ENCODE measurements at regions not wholly inside any gene's neighbourhood (a gene's known extent, or its start where the extent isn't known, plus 50 kb on each side); places are given as distances from the start of the nearest gene placed in this dataset.
A peak's percentile ranks its signal among the peaks of the same experiment; 100 is the strongest.

GRCh38 chr10:128571745-128572144 lies 445.5 kb upstream of the MKI67 start:
- Histone ChIP-seq H3K36me3 (ENCODE audit: insufficient read depth, low read length) (no peaks in the 10 kb centered on the region), H3K4me1 (ENCODE audit: insufficient read depth, low read length) (peaks cover 17% of the 10 kb centered on the region), H3K9me3 (ENCODE audit: insufficient read depth, low read depth, low read length) (no peaks in the 10 kb centered on the region), H3K27me3 (ENCODE audit: insufficient read depth, low read length) (no peaks in the 10 kb centered on the region), H3K4me3 (ENCODE audit: low read length) (no peak overlapping the region), H3K27ac (ENCODE audit: low read depth, low read length) (no peak overlapping the region), H3K9ac (ENCODE audit: low read depth, low read length) (no peak overlapping the region)
- WGBS = 57% methylated on average over 3 of the region's 3 CpGs

- H3K9ac ChIP-seq (ENCODE audit: low read depth, low read length) = no peak overlapping the region
- WGBS = 86% methylated on average over 7 of the region's 7 CpGs
- no peaks in the 10 kb centered on the region for H3K27me3 ChIP-seq (ENCODE audit: insufficient read depth, low read length)
- no peaks in the 10 kb centered on the region for H3K9me3 ChIP-seq (ENCODE audit: insufficient read depth, low read depth, low read length)
- H3K27ac ChIP-seq (ENCODE audit: low read depth, low read length) = no peak overlapping the region
- H3K4me1 ChIP-seq (ENCODE audit: insufficient read depth, low read length) = peaks cover 24% of the 10 kb centered on the region
- no peaks in the 10 kb centered on the region for H3K36me3 ChIP-seq (ENCODE audit: insufficient read depth, low read length)
- no peak overlapping the region for H3K4me3 ChIP-seq (ENCODE audit: low read length)
Measured at GRCh38 chr10:128572696-128573095, 446.5 kb upstream of the MKI67 start.

- Histone ChIP-seq H3K9me3 (ENCODE audit: insufficient read depth, low read depth, low read length) (no peaks in the 10 kb centered on the region), H3K27ac (ENCODE audit: low read depth, low read length) (no peak overlapping the region), H3K4me1 (ENCODE audit: insufficient read depth, low read length) (peaks cover 24% of the 10 kb centered on the region), H3K36me3 (ENCODE audit: insufficient read depth, low read length) (no peaks in the 10 kb centered on the region), H3K4me3 (ENCODE audit: low read length) (no peak overlapping the region), H3K27me3 (ENCODE audit: insufficient read depth, low read length) (no peaks in the 10 kb centered on the region), H3K9ac (ENCODE audit: low read depth, low read length) (no peak overlapping the region)
- WGBS = 90% methylated on average over 15 of the region's 15 CpGs
Measured at GRCh38 chr10:128573281-128573845, 447.1 kb upstream of the MKI67 start.

GRCh38 chr10:128573986-128574385 lies 447.8 kb upstream of the MKI67 start:
- Histone ChIP-seq H3K36me3 (ENCODE audit: insufficient read depth, low read length) (no peaks in the 10 kb centered on the region), H3K4me3 (ENCODE audit: low read length) (no peak overlapping the region), H3K9me3 (ENCODE audit: insufficient read depth, low read depth, low read length) (no peaks in the 10 kb centered on the region), H3K27ac (ENCODE audit: low read depth, low read length) (no peak overlapping the region), H3K4me1 (ENCODE audit: insufficient read depth, low read length) (peaks cover 29% of the 10 kb centered on the region), H3K27me3 (ENCODE audit: insufficient read depth, low read length) (no peaks in the 10 kb centered on the region), H3K9ac (ENCODE audit: low read depth, low read length) (no peak overlapping the region)
- 90% methylated on average over 6 of the region's 9 CpGs for WGBS

- WGBS = 92% methylated on average over 14 of the region's 16 CpGs
- Histone ChIP-seq H3K4me3 (ENCODE audit: low read length) (no peak overlapping the region), H3K36me3 (ENCODE audit: insufficient read depth, low read length) (no peaks in the 10 kb centered on the region), H3K27me3 (ENCODE audit: insufficient read depth, low read length) (no peaks in the 10 kb centered on the region), H3K9me3 (ENCODE audit: insufficient read depth, low read depth, low read length) (no peaks in the 10 kb centered on the region), H3K27ac (ENCODE audit: low read depth, low read length) (no peak overlapping the region), H3K9ac (ENCODE audit: low read depth, low read length) (no peak overlapping the region), H3K4me1 (ENCODE audit: insufficient read depth, low read length) (peaks cover 36% of the 10 kb centered on the region)
Measured at GRCh38 chr10:128574581-128575210, 448.5 kb upstream of the MKI67 start.

- Histone ChIP-seq H3K27ac (ENCODE audit: low read depth, low read length) (no peak overlapping the region), H3K27me3 (ENCODE audit: insufficient read depth, low read length) (no peaks in the 10 kb centered on the region), H3K9me3 (ENCODE audit: insufficient read depth, low read depth, low read length) (no peaks in the 10 kb centered on the region), H3K4me3 (ENCODE audit: low read length) (no peak overlapping the region), H3K9ac (ENCODE audit: low read depth, low read length) (no peak overlapping the region), H3K36me3 (ENCODE audit: insufficient read depth, low read length) (no peaks in the 10 kb centered on the region), H3K4me1 (ENCODE audit: insufficient read depth, low read length) (peaks cover 44% of the 10 kb centered on the region)
- 96% methylated on average over 2 of the region's 2 CpGs for WGBS
Measured at GRCh38 chr10:128575761-128576160, 449.5 kb upstream of the MKI67 start.

- H3K27me3 ChIP-seq (ENCODE audit: insufficient read depth, low read length) = no peaks in the 10 kb centered on the region
- 95% methylated on average over 11 of the region's 11 CpGs for WGBS
- H3K4me1 ChIP-seq (ENCODE audit: insufficient read depth, low read length) = peaks cover 44% of the 10 kb centered on the region
Measured at GRCh38 chr10:128576336-128576735, 450.1 kb upstream of the MKI67 start.

GRCh38 chr10:128576943-128577670 lies 450.9 kb upstream of the MKI67 start:
- no peaks in the 10 kb centered on the region for H3K36me3 ChIP-seq (ENCODE audit: insufficient read depth, low read length)
- no peaks in the 10 kb centered on the region for H3K9me3 ChIP-seq (ENCODE audit: insufficient read depth, low read depth, low read length)
- no peak overlapping the region for H3K9ac ChIP-seq (ENCODE audit: low read depth, low read length)
- 79% methylated on average over 11 of the region's 11 CpGs for WGBS
- no peaks in the 10 kb centered on the region for H3K27me3 ChIP-seq (ENCODE audit: insufficient read depth, low read length)
- H3K27ac ChIP-seq (ENCODE audit: low read depth, low read length) = peak overlapping the region; percentile 82; the same call in 1 of the 2 replicates
- no peak overlapping the region for H3K4me3 ChIP-seq (ENCODE audit: low read length)
- H3K4me1 ChIP-seq (ENCODE audit: insufficient read depth, low read length) = peaks cover 44% of the 10 kb centered on the region

More at GRCh38 chr10:128576336-128576735, 450.1 kb upstream of the MKI67 start:
- Histone ChIP-seq H3K4me3 (ENCODE audit: low read length) (no peak overlapping the region), H3K27ac (ENCODE audit: low read depth, low read length) (no peak overlapping the region), H3K9me3 (ENCODE audit: insufficient read depth, low read depth, low read length) (no peaks in the 10 kb centered on the region), H3K9ac (ENCODE audit: low read depth, low read length) (no peak overlapping the region), H3K36me3 (ENCODE audit: insufficient read depth, low read length) (no peaks in the 10 kb centered on the region)

- Histone ChIP-seq H3K36me3 (ENCODE audit: insufficient read depth, low read length) (no peaks in the 10 kb centered on the region), H3K4me1 (ENCODE audit: insufficient read depth, low read length) (peaks cover 44% of the 10 kb centered on the region), H3K27ac (ENCODE audit: low read depth, low read length) (no peak overlapping the region), H3K27me3 (ENCODE audit: insufficient read depth, low read length) (no peaks in the 10 kb centered on the region), H3K9ac (ENCODE audit: low read depth, low read length) (no peak overlapping the region), H3K9me3 (ENCODE audit: insufficient read depth, low read depth, low read length) (no peaks in the 10 kb centered on the region), H3K4me3 (ENCODE audit: low read length) (no peak overlapping the region)
- WGBS = 95% methylated on average over 11 of the region's 13 CpGs
Measured at GRCh38 chr10:128577958-128578750, 451.9 kb upstream of the MKI67 start.

- WGBS = 87% methylated on average over 5 of the region's 5 CpGs
- no peaks in the 10 kb centered on the region for H3K27me3 ChIP-seq (ENCODE audit: insufficient read depth, low read length)
- H3K9ac ChIP-seq (ENCODE audit: low read depth, low read length) = no peak overlapping the region
- H3K4me3 ChIP-seq (ENCODE audit: low read length) = no peak overlapping the region
- H3K4me1 ChIP-seq (ENCODE audit: insufficient read depth, low read length) = peaks cover 44% of the 10 kb centered on the region
- no peaks in the 10 kb centered on the region for H3K36me3 ChIP-seq (ENCODE audit: insufficient read depth, low read length)
- no peak overlapping the region for H3K27ac ChIP-seq (ENCODE audit: low read depth, low read length)
- no peaks in the 10 kb centered on the region for H3K9me3 ChIP-seq (ENCODE audit: insufficient read depth, low read depth, low read length)
Measured at GRCh38 chr10:128578766-128579165, 452.5 kb upstream of the MKI67 start.
